Mucosa of stomach (tissue), 1 donor: ENCODE measurements at regions not wholly inside any gene's neighbourhood (a gene's known extent, or its start where the extent isn't known, plus 50 kb on each side); places are given as distances from the start of the nearest gene placed in this dataset.

Experiments used
- H3K27me3 ChIP-seq: one replicate; pipeline ENCODE4 v1.7.0; 2013; ENCODE audit warnings: mild to moderate bottlenecking, low read length; ENCODE audit not compliant: control insufficient read depth, insufficient read depth
- H3K36me3 ChIP-seq: one replicate; pipeline ENCODE4 v1.7.0; 2013; ENCODE audit warnings: low read length; ENCODE audit not compliant: control insufficient read depth, insufficient read depth
- H3K4me1 ChIP-seq: one replicate; pipeline ENCODE4 v1.7.0; 2013; ENCODE audit warnings: mild to moderate bottlenecking, low read length; ENCODE audit not compliant: control insufficient read depth, insufficient read depth
- H3K4me3 ChIP-seq: one replicate; pipeline ENCODE4 v1.7.0; 2013; ENCODE audit warnings: low read length
- H3K9ac ChIP-seq: one replicate; pipeline ENCODE4 v1.7.0; 2013; ENCODE audit warnings: mild to moderate bottlenecking, low read length, moderate library complexity
- H3K9me3 ChIP-seq: one replicate; pipeline ENCODE4 v1.7.0; 2013; ENCODE audit warnings: mild to moderate bottlenecking, low read length, moderate library complexity; ENCODE audit not compliant: control insufficient read depth
- donor health status: Pancreatic carcinoma.

- Histone ChIP-seq H3K4me1 (no peaks in the 10 kb centered on the region), H3K36me3 (no peaks in the 10 kb centered on the region), H3K9ac (no peak overlapping the region), H3K4me3 (no peak overlapping the region), H3K27me3 (no peaks in the 10 kb centered on the region), H3K9me3 (no peaks in the 10 kb centered on the region)
Measured at GRCh38 chr5:40033009-40033408, 608.2 kb upstream of the DAB2 start.

DNA sequence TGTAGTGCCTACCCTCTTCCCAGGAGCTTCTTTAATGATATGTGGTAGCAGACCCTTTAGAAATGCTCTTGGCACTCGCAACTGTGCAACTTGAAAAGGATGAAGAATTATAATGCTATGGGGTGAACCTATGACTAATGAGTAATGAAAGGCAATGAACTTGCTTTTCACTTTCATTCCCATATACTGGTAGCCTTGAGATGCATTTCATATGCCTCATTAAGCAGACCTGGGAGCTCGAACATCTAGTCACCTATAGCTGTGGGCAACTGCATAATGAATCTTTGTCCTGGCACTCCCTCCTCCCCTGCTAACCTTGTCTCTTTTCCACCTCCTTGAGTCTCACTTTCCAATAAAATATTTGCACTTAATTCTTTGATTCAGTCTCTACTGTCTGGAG lies 605.9 kb upstream of the DAB2 start:
- Histone ChIP-seq H3K4me3 (no peak overlapping the region), H3K9me3 (no peaks in the 10 kb centered on the region), H3K27me3 (no peaks in the 10 kb centered on the region), H3K9ac (no peak overlapping the region), H3K36me3 (no peaks in the 10 kb centered on the region), H3K4me1 (no peaks in the 10 kb centered on the region)

DNA sequence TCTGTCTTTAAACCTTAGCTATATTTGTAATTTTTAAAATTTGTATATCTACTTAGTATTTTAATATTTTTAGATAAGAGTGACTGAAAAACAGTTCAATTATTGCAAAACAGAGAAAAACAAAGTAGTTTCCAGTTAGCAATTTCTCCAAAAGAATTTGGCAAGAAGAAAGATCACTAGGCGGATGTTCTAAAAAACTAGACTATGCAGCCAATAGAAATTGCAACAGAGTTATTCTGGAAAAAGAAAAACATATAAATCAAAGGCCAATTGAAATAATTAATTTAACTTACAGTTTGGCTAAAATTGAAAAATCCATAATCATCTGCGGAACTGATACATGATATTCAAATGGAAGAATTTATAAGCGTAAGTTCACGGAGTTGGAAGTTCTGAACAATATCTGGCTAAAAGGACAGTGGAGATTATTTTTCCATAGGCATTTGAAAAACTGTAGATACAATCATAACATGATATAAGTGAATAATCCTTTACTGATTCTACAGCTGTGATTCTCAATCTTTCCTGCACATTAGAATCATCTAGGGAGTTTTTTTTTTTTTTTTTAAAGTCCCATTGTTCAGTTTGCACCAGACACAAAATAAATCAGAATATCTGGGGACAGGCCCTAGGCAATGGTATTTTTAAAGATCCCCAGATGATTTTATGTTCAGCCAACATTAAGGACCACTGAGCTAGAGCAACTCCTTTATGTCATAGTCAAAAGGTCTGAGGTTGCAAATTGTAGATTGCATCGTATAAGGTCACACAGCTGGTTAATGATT lies 605.1 kb upstream of the DAB2 start:
- H3K9me3 ChIP-seq: no peaks in the 10 kb centered on the region
- H3K4me1 ChIP-seq: no peaks in the 10 kb centered on the region
- H3K27me3 ChIP-seq: no peaks in the 10 kb centered on the region
- no peak overlapping the region for H3K4me3 ChIP-seq
- H3K9ac ChIP-seq: no peak overlapping the region
- H3K36me3 ChIP-seq: no peaks in the 10 kb centered on the region

DNA sequence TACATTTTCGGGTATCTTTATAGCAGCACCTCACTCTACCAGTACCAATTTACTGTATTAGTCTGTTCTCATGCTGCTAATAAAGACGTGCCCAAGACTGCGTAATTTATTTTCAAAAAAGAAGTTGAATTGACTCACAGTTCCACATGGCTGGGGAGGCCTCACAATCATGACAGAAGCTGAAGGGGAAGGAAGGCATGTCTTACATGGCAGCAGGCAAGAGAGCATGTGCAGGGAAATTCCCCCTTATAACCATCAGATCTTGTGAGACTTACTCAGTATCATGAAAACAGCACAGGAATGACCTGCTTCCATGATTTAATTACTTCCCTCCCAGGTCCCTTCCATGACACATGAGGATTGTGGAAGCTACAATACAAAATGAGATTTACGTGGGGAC lies 602.6 kb upstream of the DAB2 start:
- no peaks in the 10 kb centered on the region for H3K9me3 ChIP-seq
- no peak overlapping the region for H3K9ac ChIP-seq
- no peaks in the 10 kb centered on the region for H3K4me1 ChIP-seq
- H3K36me3 ChIP-seq: no peaks in the 10 kb centered on the region
- H3K4me3 ChIP-seq: no peak overlapping the region
- no peaks in the 10 kb centered on the region for H3K27me3 ChIP-seq

GRCh38 chr5:40025586-40025985 lies 600.8 kb upstream of the DAB2 start:
- Histone ChIP-seq H3K27me3 (no peaks in the 10 kb centered on the region), H3K4me1 (no peaks in the 10 kb centered on the region), H3K36me3 (no peaks in the 10 kb centered on the region), H3K4me3 (no peak overlapping the region), H3K9ac (no peak overlapping the region), H3K9me3 (no peaks in the 10 kb centered on the region)

- no peak overlapping the region for H3K4me3 ChIP-seq
- H3K27me3 ChIP-seq: no peaks in the 10 kb centered on the region
- H3K4me1 ChIP-seq: no peaks in the 10 kb centered on the region
- no peaks in the 10 kb centered on the region for H3K36me3 ChIP-seq
- no peaks in the 10 kb centered on the region for H3K9me3 ChIP-seq
- H3K9ac ChIP-seq: no peak overlapping the region
Measured at GRCh38 chr5:40022057-40022456, 597.3 kb upstream of the DAB2 start.

GRCh38 chr5:40021007-40021406 lies 596.2 kb upstream of the DAB2 start:
- no peaks in the 10 kb centered on the region for H3K27me3 ChIP-seq
- H3K4me3 ChIP-seq: no peak overlapping the region
- H3K36me3 ChIP-seq: no peaks in the 10 kb centered on the region
- no peaks in the 10 kb centered on the region for H3K4me1 ChIP-seq
- no peak overlapping the region for H3K9ac ChIP-seq
- H3K9me3 ChIP-seq: no peaks in the 10 kb centered on the region

- no peak overlapping the region for H3K4me3 ChIP-seq
- no peaks in the 10 kb centered on the region for H3K9me3 ChIP-seq
- H3K9ac ChIP-seq: no peak overlapping the region
- no peaks in the 10 kb centered on the region for H3K4me1 ChIP-seq
- no peaks in the 10 kb centered on the region for H3K36me3 ChIP-seq
- no peaks in the 10 kb centered on the region for H3K27me3 ChIP-seq
Measured at GRCh38 chr5:40017918-40018317, 593.1 kb upstream of the DAB2 start.

DNA sequence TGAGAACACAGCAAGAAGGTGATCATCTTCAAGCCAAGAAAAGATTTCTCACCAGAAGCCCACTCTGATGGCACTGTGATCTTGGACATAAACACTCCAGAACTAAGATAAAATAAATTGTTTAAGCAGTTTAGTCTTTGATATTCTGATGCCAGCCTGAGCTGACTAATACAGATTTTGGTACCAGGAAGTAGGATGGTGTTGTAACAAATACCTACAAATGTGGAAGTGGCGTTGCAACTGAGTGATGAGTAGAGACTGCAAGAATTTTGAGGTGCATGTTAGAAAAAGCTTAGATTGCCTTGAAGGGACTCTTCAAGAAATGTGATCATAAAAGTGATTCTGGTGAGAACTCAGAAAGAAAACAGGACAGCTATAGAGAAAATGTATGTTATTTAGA lies 592.4 kb upstream of the DAB2 start:
- no peaks in the 10 kb centered on the region for H3K27me3 ChIP-seq
- H3K36me3 ChIP-seq: no peaks in the 10 kb centered on the region
- no peaks in the 10 kb centered on the region for H3K4me1 ChIP-seq
- H3K9ac ChIP-seq: no peak overlapping the region
- H3K4me3 ChIP-seq: no peak overlapping the region
- no peaks in the 10 kb centered on the region for H3K9me3 ChIP-seq

DNA sequence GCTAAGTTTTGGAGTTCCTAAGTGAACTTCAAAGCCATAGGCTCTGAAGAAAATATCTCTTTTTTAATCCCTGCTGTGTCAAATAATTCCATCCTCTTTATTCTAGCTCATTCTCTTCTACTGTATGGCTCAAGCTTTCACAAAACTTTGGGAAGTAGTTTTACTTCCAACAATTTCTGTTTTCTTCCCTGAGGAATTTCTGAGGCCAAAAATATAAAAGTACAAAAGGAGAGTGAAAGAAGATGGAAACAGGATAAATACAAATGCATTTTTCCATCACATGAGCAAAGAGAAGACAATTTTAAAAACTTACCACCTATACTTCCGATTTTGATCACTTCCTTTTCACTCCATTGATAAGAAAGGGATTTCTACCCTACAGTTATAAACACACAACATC lies 585.7 kb upstream of the DAB2 start:
- Histone ChIP-seq H3K9ac (no peak overlapping the region), H3K4me1 (no peaks in the 10 kb centered on the region), H3K9me3 (no peaks in the 10 kb centered on the region), H3K36me3 (no peaks in the 10 kb centered on the region), H3K27me3 (no peaks in the 10 kb centered on the region), H3K4me3 (no peak overlapping the region)

- no peaks in the 10 kb centered on the region for H3K36me3 ChIP-seq
- H3K4me3 ChIP-seq: no peak overlapping the region
- H3K9ac ChIP-seq: no peak overlapping the region
- no peaks in the 10 kb centered on the region for H3K4me1 ChIP-seq
- H3K27me3 ChIP-seq: no peaks in the 10 kb centered on the region
- H3K9me3 ChIP-seq: no peaks in the 10 kb centered on the region
Measured at GRCh38 chr5:40006260-40006659, 581.5 kb upstream of the DAB2 start.

DNA sequence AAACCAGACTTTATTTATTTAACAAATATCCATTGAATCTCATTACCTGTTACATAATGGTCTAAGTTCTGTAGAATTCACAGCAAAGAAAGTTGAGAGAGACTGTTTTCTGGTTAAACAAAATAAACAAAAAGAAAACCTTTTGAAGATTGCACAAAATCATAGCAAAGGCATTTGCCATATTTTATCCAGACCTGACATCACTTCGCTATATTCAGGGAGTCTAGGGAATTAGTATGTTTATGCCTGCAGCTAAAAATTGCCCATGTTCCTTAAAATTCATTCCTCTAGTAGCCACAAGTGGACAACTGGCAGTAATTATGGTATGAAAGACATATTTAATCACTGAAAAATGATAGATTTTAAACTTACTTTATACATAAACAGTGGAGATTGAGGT lies 577.0 kb upstream of the DAB2 start:
- Histone ChIP-seq H3K4me1 (no peaks in the 10 kb centered on the region), H3K9ac (no peak overlapping the region), H3K27me3 (no peaks in the 10 kb centered on the region), H3K9me3 (no peaks in the 10 kb centered on the region), H3K4me3 (no peak overlapping the region), H3K36me3 (no peaks in the 10 kb centered on the region)

DNA sequence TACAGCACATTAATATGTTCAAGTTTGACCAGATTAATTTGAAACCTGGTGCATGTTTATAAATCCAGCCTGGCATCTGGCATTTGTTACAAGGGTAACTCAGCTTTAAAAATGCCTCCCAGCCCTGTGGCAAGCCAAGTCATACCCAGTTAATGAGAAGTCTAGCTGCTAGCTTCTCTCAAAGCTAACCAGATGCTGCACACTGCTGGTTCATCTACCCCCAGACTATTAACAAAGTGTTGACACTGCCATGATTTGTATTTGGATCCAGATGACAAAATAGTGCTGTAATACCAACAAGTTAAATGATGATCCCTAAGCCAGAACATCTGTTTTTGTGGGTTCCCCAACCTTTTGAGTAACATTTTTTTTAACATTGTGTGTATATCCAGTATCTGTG lies 573.7 kb upstream of the DAB2 start:
- Histone ChIP-seq H3K27me3 (no peaks in the 10 kb centered on the region), H3K4me1 (no peaks in the 10 kb centered on the region), H3K9me3 (no peaks in the 10 kb centered on the region), H3K9ac (no peak overlapping the region), H3K4me3 (no peak overlapping the region), H3K36me3 (no peaks in the 10 kb centered on the region)
